Vagina (tissue), 2 donors: ENCODE measurements at regions not wholly inside any gene's neighbourhood (a gene's known extent, or its start where the extent isn't known, plus 50 kb on each side); places are given as distances from the start of the nearest gene placed in this dataset.

Experiments used
- DNase-seq, 2 donors: peaks; one replicate each; pipeline ENCODE4 v3.0.0-alpha.2; 2017; ENCODE audit errors: extremely low spot score in 2 of 2
- H3K27ac ChIP-seq: fragments of 200-600 bp; sonication (generic); one replicate; pipeline ENCODE4 v1.5.1; 2019
- H3K27me3 ChIP-seq: fragments of 200-600 bp; sonication (generic); one replicate; pipeline ENCODE4 v1.5.1; 2019
- H3K36me3 ChIP-seq, 2 donors: fragments of 200-600 bp; sonication (generic); one replicate each; pipeline ENCODE4 v1.5.1; 2017 to 2019
- H3K4me1 ChIP-seq: fragments of 200-600 bp; sonication (generic); one replicate; pipeline ENCODE4 v1.5.1; 2019
- H3K4me3 ChIP-seq, 2 donors: fragments of 200-600 bp; sonication (generic); 1 replicate in 1 of 2; 2 replicates in 1 of 2; pipeline ENCODE4 v1.5.1; 2016 to 2019
- H3K9me3 ChIP-seq: fragments of 200-600 bp; sonication (generic); one replicate; pipeline ENCODE4 v1.5.1; 2019
- CTCF ChIP-seq, 3 experiments: fragments of 450-650 bp in 2 of 3; fragments of 200-600 bp in 1 of 3; sonication (generic) in 1 of 3; IDR thresholded peaks; one replicate each; pipeline ENCODE4 v1.5.1; 2017 to 2019; ENCODE audit warnings: antibody characterized with exemption in 3 of 3, mild to moderate bottlenecking in 2 of 3, moderate library complexity in 2 of 3
- POLR2A ChIP-seq, 2 donors: fragments of 450-650 bp; IDR thresholded peaks; one replicate each; pipeline ENCODE4 v1.6.1; 2017; ENCODE audit warnings: antibody characterized with exemption in 2 of 2, mild to moderate bottlenecking in 2 of 2, moderate library complexity in 2 of 2
- POLR2AphosphoS5 ChIP-seq, 2 donors: sonication (generic); formaldehyde crosslinking; IDR thresholded peaks; one replicate each; pipeline ENCODE4 v1.9.0; 2017; ENCODE audit warnings: antibody characterized with exemption in 2 of 2, mild to moderate bottlenecking in 2 of 2, low read depth in 1 of 2; ENCODE audit not compliant: insufficient read depth in 1 of 2
- intact Hi-C: fragments of 100-400 bp; cut with DNase I; formaldehyde crosslinking; loops from one replicate; pipeline ENCODE4 v1.15.1; 2023

DNA sequence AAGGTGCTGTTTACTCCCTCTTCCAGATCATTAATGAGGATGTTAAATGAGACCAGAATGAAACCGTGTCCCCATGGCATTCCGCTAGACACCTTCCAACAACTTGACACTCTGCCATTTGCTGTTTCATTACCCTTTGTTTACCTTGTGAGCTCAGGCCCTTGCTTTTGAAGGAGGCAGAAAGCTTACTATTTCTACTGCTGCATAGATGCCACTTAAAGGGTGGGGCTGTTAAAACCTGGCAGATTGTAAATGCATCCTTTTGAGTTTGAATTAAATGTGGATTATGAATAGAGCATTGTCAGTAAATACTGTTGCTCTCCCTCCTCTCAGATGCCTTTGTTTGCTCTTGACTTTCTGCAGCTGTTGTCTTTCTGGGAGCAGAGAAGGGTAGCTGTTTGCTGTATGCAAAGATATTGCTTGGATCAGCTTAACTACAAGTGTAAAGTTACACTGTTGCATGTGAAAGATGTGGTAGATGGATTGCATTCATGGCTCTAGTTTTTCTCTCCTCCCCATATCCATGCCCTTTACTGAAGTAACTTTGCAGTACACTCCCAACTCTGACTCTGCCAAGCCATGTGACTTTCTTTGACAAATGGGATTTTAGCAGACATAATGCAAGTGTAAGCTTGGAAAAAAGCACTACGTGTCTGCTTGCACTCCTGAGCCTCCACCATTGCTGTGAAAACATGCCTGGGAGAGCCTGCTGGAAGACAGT, 75.0 kb upstream of the DHX15 start:
- no peaks in the 10 kb centered on the region for H3K36me3 ChIP-seq
- H3K27ac ChIP-seq, result no peak overlapping the region

DNA sequence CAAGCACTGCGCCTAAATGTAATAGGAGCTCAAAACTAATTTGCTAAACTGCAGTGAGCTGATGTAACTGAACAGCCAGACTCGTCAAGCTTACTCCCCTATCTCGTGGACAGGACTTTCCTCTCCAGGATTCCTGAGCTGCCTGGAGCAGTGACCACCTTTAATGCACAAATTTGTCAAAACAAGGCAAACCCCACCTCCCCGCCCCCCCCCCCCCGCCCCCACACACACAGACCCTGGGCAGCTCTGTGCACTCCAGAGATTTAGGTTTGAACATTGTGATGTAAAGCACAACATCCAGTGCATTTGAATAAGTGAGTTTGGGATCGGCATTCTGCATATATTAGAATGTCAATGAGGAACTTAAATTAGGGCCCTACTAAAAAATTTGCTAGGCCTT, 77.7 kb upstream of the DHX15 start:
- DNase-seq, result no peak
- no peaks in the 10 kb centered on the region for H3K27me3 ChIP-seq
- no peak overlapping the region for H3K4me3 ChIP-seq
- H3K9me3 ChIP-seq, result no peaks in the 10 kb centered on the region
- intact Hi-C loops, result no loop called here
- no peaks in the 10 kb centered on the region for H3K36me3 ChIP-seq
- peaks cover 8% of the 10 kb centered on the region for H3K4me1 ChIP-seq
- TF ChIP-seq POLR2AphosphoS5 (IDR thresholded peaks at IDR 0.05; ENCODE audit: insufficient read depth in 1 of 2, low read depth in 1 of 2), result no peak
- no peak for TF ChIP-seq CTCF (IDR thresholded peaks at IDR 0.05)
- no peak for TF ChIP-seq POLR2A (IDR thresholded peaks at IDR 0.05)
- no peak overlapping the region for H3K27ac ChIP-seq

More for the DNA sequence above, 75.0 kb upstream of the DHX15 start:
- H3K27me3 ChIP-seq, result no peaks in the 10 kb centered on the region
- H3K4me1 ChIP-seq, result peaks cover 8% of the 10 kb centered on the region
- TF ChIP-seq CTCF (IDR thresholded peaks at IDR 0.05), result no peak
- TF ChIP-seq POLR2A (IDR thresholded peaks at IDR 0.05), result no peak
- no peak for TF ChIP-seq POLR2AphosphoS5 (IDR thresholded peaks at IDR 0.05; ENCODE audit: insufficient read depth in 1 of 2, low read depth in 1 of 2)
- no peaks in the 10 kb centered on the region for H3K9me3 ChIP-seq
- DNase-seq, result no peak
- no peak overlapping the region for H3K4me3 ChIP-seq
- intact Hi-C loops, result no loop called here

DNA sequence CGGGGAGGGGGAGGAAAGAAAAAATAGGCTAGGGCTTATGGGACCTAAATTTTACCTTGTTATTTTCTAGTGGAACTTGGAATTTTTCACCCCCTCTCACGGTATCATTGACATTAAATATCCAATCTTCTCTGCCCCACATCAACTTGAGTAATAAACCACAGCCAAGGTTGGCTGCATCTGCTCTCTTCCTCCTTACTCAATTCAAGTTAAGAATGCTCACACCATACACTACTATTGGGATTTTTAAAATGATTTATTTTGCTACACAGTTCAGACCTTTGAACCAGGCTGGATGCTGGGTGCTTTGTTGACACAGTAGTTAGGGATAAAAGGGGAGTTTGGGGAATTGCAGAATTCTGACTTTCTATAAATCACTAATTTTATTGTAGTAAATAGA, 78.2 kb upstream of the DHX15 start:
- Histone ChIP-seq H3K4me1 (peaks cover 8% of the 10 kb centered on the region), H3K9me3 (no peaks in the 10 kb centered on the region), H3K27ac (no peak overlapping the region), H3K27me3 (no peaks in the 10 kb centered on the region), H3K4me3 (no peak overlapping the region), H3K36me3 (no peaks in the 10 kb centered on the region)
- TF ChIP-seq POLR2A (IDR thresholded peaks at IDR 0.05) (no peak), POLR2AphosphoS5 (IDR thresholded peaks at IDR 0.05; ENCODE audit: insufficient read depth in 1 of 2, low read depth in 1 of 2) (no peak), CTCF (IDR thresholded peaks at IDR 0.05) (no peak)
- intact Hi-C loops, result no loop called here
- no peak for DNase-seq

- no peak for DNase-seq
- Histone ChIP-seq H3K9me3 (no peaks in the 10 kb centered on the region), H3K27me3 (no peaks in the 10 kb centered on the region), H3K4me1 (no peaks in the 10 kb centered on the region), H3K4me3 (no peak overlapping the region), H3K36me3 (no peaks in the 10 kb centered on the region), H3K27ac (no peak overlapping the region)
- intact Hi-C loops, result no loop called here
- no peak for TF ChIP-seq CTCF (IDR thresholded peaks at IDR 0.05)
- no peak for TF ChIP-seq POLR2AphosphoS5 (IDR thresholded peaks at IDR 0.05; ENCODE audit: insufficient read depth in 1 of 2, low read depth in 1 of 2)
- TF ChIP-seq POLR2A (IDR thresholded peaks at IDR 0.05), result no peak
These were observed 80.6 kb upstream of the DHX15 start for GRCh38 chr4:24664956-24665355.

- Histone ChIP-seq H3K4me3 (no peak overlapping the region), H3K27ac (no peak overlapping the region), H3K27me3 (no peaks in the 10 kb centered on the region), H3K9me3 (no peaks in the 10 kb centered on the region), H3K36me3 (no peaks in the 10 kb centered on the region), H3K4me1 (no peaks in the 10 kb centered on the region)
- intact Hi-C loops, result no loop called here
- TF ChIP-seq CTCF (IDR thresholded peaks at IDR 0.05) (no peak), POLR2AphosphoS5 (IDR thresholded peaks at IDR 0.05; ENCODE audit: insufficient read depth in 1 of 2, low read depth in 1 of 2) (no peak), POLR2A (IDR thresholded peaks at IDR 0.05) (no peak)
- no peak for DNase-seq
These were observed 82.0 kb upstream of the DHX15 start for GRCh38 chr4:24666316-24666715.
